IgD-negative memory B cell (primary cell): ENCODE measurements at regions not wholly inside any gene's neighbourhood (a gene's known extent, or its start where the extent isn't known, plus 50 kb on each side); places are given as distances from the start of the nearest gene placed in this dataset.

Source experiments
- H3K27ac Mint-ChIP-seq, 3 donors: one replicate each; pipeline ENCODE4 v1.8.0; 2020 to 2022; ENCODE audit warnings: mild to moderate bottlenecking in 3 of 3, mixed read lengths in 3 of 3, moderate library complexity in 1 of 3
- H3K27me3 Mint-ChIP-seq: one replicate; pipeline ENCODE4 v1.8.0; 2021; ENCODE audit warnings: mixed read lengths
- H3K36me3 Mint-ChIP-seq: one replicate; pipeline ENCODE4 v1.8.0; 2020; ENCODE audit warnings: mild to moderate bottlenecking, mixed read lengths
- H3K4me1 Mint-ChIP-seq, 3 donors: one replicate each; pipeline ENCODE4 v1.8.0; 2020 to 2022; ENCODE audit warnings: mixed read lengths in 3 of 3, mild to moderate bottlenecking in 1 of 3
- H3K4me3 Mint-ChIP-seq, 4 donors: one replicate each; pipeline ENCODE4 v1.8.0; 2020 to 2022; ENCODE audit warnings: mild to moderate bottlenecking in 4 of 4, mixed read lengths in 4 of 4, moderate library complexity in 3 of 4
- H3K9me3 Mint-ChIP-seq, 3 donors: one replicate each; pipeline ENCODE4 v1.8.0; 2020 to 2021; ENCODE audit warnings: mixed read lengths in 3 of 3, mild to moderate bottlenecking in 1 of 3

- H3K36me3 Mint-ChIP-seq: no peaks in the 10 kb centered on the region
- peak overlapping the region; percentile 1 to 80 (median 50) for H3K4me3 Mint-ChIP-seq
- no peaks in the 10 kb centered on the region for H3K9me3 Mint-ChIP-seq
- peaks cover 32 to 57% (median 55%) of the 10 kb centered on the region in 3 donors for H3K4me1 Mint-ChIP-seq
- H3K27ac Mint-ChIP-seq: peak overlapping the region; percentile 92 to 98 (median 97)
- H3K27me3 Mint-ChIP-seq: no peaks in the 10 kb centered on the region
Measured at GRCh38 chr2:43136876-43137275, 89.5 kb downstream of the ZFP36L2 start.

DNA sequence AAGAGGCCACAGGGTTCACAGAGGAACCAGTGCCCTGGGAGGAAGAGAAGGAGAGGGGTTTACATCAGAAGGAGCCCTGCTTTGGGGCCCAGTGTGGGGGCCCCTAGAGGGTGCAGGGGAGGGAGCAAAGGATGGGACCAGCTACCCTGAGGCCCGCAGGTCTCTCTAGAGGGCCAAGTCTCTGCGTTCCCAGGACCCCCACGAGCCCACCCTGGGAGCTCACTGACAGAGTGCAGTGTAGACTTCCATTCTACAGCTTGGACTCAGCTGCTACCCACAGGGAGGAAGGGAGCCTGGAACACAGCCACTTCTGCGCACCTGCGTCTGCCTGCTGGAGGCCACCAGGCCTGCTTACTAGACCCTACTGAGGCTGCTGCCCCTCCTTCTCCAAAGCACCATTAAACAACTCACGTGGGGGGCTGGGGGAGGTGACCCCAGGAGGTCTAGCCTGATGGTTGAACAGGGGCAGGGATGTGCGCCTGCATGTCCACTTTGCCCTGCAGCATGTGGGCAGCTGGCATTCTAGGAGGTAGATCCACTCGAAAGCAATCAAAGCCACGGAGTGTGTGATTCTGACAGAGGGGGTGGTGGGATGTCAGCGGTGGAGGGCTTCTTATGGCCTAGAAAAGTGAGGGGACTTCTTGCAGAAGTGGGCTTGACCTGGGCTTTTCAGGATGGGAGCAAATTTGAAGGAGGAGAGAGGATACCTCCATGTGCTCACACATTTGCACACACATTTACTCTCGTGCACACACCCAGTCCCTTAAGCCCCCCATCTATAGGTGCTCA, 90.2 kb downstream of the ZFP36L2 start:
- peak overlapping the region; percentile 21 to 80 (median 72) for H3K4me3 Mint-ChIP-seq
- no peaks in the 10 kb centered on the region for H3K36me3 Mint-ChIP-seq
- no peaks in the 10 kb centered on the region for H3K9me3 Mint-ChIP-seq
- H3K27ac Mint-ChIP-seq: peak overlapping the region; percentile 92 to 98 (median 97)
- no peaks in the 10 kb centered on the region for H3K27me3 Mint-ChIP-seq
- peaks cover 38 to 61% (median 59%) of the 10 kb centered on the region in 3 donors for H3K4me1 Mint-ChIP-seq

DNA sequence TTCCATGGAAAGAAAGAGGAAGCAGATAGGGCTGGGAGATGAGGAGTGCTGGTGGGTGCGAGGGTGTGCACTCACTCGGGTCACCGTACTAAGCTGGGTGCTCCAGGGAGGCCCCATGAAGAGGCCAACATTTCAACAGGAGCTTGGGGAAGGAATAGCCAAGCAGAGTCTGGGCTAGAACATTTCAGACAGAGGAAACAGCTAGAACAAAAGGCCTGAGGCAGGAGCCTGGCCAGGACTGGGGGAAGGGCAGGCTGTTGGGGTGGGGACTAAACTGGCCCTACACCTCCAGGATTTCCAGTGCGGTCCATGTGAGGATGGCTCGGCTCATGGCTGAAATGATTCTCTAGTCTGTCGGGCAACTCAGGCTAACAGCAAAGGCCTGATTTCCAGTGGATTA, 90.8 kb downstream of the ZFP36L2 start:
- Mint-ChIP-seq H3K4me3 (peak overlapping the region in 3 of 4 donors; percentile 56 to 71 (median 65)), H3K4me1 (peaks cover 38 to 68% (median 63%) of the 10 kb centered on the region in 3 donors), H3K9me3 (no peaks in the 10 kb centered on the region), H3K36me3 (no peaks in the 10 kb centered on the region), H3K27me3 (no peaks in the 10 kb centered on the region), H3K27ac (peak overlapping the region; percentile 92 to 98 (median 97))

- peak overlapping the region; percentile 97 to 98 (median 98) for H3K27ac Mint-ChIP-seq
- H3K27me3 Mint-ChIP-seq: no peaks in the 10 kb centered on the region
- peak overlapping the region in 2 of 4 donors; percentile 76 to 91 for H3K4me3 Mint-ChIP-seq
- H3K4me1 Mint-ChIP-seq: peaks cover 41 to 73% (median 70%) of the 10 kb centered on the region in 3 donors
- H3K9me3 Mint-ChIP-seq: no peaks in the 10 kb centered on the region
- no peaks in the 10 kb centered on the region for H3K36me3 Mint-ChIP-seq
Measured at GRCh38 chr2:43134571-43134889, 91.9 kb downstream of the ZFP36L2 start.

DNA sequence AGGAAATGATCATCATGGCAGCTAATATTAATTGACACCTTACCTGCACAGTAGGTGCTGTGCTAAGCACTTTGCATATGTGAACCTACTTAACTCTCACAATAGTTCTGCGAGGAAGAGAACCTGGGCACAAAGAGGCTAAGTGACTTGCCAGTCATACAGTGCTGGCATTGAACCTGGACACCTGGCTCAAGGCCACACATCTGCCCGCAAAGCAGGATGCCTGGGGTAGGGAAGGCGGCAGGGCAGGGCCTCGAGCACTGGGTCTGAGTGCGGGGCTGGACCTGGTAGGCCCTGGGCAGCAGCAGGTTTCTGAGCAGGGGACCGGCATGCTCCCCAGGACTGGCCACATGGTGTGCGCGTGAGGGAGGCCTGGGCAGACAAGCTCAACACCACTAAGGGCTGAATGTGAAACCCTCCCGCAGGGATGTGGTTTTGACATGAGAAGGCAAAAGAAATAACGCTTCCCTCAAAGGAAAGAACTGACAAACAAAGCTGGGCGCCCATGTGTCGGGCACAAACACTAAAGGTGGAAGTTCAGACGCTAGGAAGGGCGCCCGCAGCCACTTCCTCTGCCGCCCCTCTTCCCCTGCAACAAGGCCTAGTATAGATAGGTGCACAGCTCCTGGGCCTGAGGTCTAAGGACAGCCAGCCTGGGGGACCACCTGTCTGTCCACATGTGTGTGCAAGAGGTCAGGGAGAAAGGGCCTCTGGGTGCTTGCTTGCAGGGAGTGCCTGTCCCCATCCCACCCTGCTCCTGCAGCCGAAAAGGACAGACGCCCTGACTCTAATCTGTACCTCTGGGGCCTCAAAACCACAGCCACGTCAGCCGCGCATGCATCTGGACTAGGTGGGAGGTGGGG, 92.5 kb downstream of the ZFP36L2 start:
- Mint-ChIP-seq H3K27me3 (no peaks in the 10 kb centered on the region), H3K4me1 (peaks cover 42 to 75% (median 72%) of the 10 kb centered on the region in 3 donors), H3K36me3 (no peaks in the 10 kb centered on the region)

DNA sequence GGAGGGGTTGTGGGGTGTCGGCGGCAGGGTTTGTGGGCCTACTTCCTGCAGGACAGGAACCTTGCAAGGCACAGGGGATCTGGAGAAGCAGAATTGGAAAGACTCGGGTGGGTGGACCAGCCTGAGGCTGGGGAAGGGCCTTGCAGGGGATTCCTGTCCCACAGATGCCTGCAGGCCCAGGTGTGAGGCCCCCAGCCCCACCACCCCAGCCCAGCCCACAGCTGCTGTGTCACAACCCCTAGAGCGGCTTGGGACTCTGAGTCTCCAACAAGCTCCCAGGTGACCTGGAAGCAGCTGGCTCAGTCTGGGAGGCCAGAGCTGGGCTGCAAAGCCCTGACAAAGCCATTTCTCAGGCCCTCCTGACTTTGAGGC, 93.1 kb downstream of the ZFP36L2 start:
- Mint-ChIP-seq H3K36me3 (no peaks in the 10 kb centered on the region), H3K27me3 (peaks cover 1% of the 10 kb centered on the region), H3K9me3 (no peaks in the 10 kb centered on the region), H3K27ac (peak overlapping the region; percentile 97 to 98 (median 98)), H3K4me3 (peak overlapping the region in 3 of 4 donors; percentile 75 to 91 (median 76)), H3K4me1 (peaks cover 47 to 80% (median 75%) of the 10 kb centered on the region in 3 donors)

More for the DNA sequence above, 92.5 kb downstream of the ZFP36L2 start:
- H3K9me3 Mint-ChIP-seq: no peaks in the 10 kb centered on the region
- peak overlapping the region; percentile 39 to 91 (median 82) for H3K4me3 Mint-ChIP-seq
- peak overlapping the region; percentile 97 to 98 (median 98) for H3K27ac Mint-ChIP-seq

- Mint-ChIP-seq H3K27me3 (peaks cover 1% of the 10 kb centered on the region), H3K27ac (peak overlapping the region; percentile 97 to 98 (median 98)), H3K9me3 (no peaks in the 10 kb centered on the region), H3K36me3 (no peaks in the 10 kb centered on the region), H3K4me1 (peaks cover 51 to 85% (median 80%) of the 10 kb centered on the region in 3 donors), H3K4me3 (peak overlapping the region in 3 of 4 donors; percentile 70 to 76 (median 75))
Measured at GRCh38 chr2:43132683-43133301, 93.6 kb downstream of the ZFP36L2 start.

DNA sequence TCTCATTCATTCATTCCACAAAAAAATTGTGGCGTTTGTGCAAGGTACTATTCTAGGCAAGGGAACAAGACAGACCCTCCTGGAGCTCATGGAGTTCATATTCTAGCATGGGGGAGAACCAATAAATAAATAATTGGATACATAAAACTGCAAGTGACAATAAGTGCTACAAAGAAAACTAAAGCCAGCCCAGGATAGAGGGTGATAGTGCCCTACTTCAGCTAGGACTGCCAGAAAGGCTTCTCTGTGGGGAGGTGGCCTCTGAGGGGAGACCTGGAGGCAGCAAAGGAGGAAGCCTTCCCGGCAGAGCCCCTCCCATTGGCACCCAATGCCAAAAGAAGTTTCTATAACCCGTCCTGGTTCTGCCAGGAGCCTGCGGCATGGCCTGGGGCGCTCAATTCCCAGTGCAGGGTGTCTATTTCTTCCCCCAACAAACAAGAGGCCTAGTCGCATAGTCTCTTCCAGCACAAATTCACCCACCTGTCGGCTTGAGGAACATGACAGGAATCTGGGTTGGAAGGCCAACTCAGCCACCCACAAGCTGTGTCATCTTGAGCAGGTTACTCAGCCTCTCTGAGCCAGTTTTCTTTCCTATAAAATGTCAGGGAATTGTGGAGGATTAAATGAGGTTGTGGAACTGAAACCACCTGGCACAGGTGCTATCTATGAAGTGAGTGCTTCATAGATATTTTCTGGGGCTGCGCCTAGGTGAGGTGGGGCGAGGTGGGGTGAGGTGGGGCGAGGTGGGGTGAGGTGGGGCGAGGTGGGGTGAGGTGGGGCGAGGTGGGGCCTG, 94.3 kb downstream of the ZFP36L2 start:
- H3K27me3 Mint-ChIP-seq: peaks cover 1% of the 10 kb centered on the region
- no peaks in the 10 kb centered on the region for H3K9me3 Mint-ChIP-seq
- peak overlapping the region; percentile 53 to 76 (median 65) for H3K4me3 Mint-ChIP-seq
- H3K27ac Mint-ChIP-seq: peak overlapping the region; percentile 94 to 98 (median 97)
- H3K4me1 Mint-ChIP-seq: peaks cover 49 to 85% (median 79%) of the 10 kb centered on the region in 3 donors
- H3K36me3 Mint-ChIP-seq: no peaks in the 10 kb centered on the region

DNA sequence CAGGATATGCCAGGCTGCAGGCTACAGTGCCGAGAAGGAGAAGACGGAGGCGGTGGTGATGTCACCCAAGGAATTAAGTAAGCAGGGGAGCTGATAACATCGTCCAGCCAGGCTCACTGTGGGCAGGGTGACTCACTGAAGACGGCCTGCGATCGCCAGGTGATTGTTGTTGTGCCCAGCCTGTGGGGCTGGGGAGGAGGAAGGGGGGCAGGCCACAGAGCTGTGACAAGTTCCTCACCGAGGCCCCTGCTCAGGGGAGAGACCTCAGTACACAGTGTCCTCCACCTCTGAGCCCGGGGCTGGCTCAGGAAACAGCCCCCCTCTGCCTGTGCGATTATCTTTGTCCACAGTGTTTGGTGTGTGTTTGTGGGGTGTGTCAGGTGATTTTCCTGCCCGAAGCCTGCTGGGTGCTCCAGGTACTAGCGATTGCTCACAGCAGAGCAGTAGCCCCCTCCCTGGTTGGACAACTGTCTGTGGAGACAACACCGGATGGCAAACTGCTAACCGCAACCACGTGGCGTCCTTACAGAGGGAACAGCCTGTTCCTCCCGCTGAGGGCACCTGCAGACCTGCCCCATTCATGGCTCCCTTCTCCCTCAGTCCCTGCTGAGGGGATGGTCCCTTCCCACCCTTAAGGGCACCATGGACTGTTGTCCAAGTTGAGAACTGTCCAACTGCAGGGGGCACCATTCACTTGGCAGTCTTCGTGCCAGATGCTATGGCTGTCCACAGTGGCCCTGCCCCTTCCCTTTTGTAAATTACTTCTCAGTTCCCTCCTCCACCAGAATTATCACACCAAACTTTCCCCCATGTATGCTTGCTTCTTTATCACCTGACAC, 95.1 kb downstream of the ZFP36L2 start:
- Mint-ChIP-seq H3K27me3 (peaks cover 1% of the 10 kb centered on the region), H3K27ac (peak overlapping the region; percentile 94 to 98 (median 97)), H3K4me3 (peak overlapping the region; percentile 53 to 91 (median 73)), H3K4me1 (peaks cover 48 to 78% (median 71%) of the 10 kb centered on the region in 3 donors), H3K9me3 (no peaks in the 10 kb centered on the region), H3K36me3 (no peaks in the 10 kb centered on the region)

- Mint-ChIP-seq H3K9me3 (no peaks in the 10 kb centered on the region), H3K4me1 (peaks cover 44 to 78% (median 70%) of the 10 kb centered on the region in 3 donors), H3K27ac (peak overlapping the region; percentile 94 to 98 (median 97)), H3K36me3 (no peaks in the 10 kb centered on the region), H3K27me3 (peaks cover 1% of the 10 kb centered on the region), H3K4me3 (peak overlapping the region in 3 of 4 donors; percentile 76 to 91 (median 79))
Measured at GRCh38 chr2:43130548-43130875, 95.9 kb downstream of the ZFP36L2 start.

DNA sequence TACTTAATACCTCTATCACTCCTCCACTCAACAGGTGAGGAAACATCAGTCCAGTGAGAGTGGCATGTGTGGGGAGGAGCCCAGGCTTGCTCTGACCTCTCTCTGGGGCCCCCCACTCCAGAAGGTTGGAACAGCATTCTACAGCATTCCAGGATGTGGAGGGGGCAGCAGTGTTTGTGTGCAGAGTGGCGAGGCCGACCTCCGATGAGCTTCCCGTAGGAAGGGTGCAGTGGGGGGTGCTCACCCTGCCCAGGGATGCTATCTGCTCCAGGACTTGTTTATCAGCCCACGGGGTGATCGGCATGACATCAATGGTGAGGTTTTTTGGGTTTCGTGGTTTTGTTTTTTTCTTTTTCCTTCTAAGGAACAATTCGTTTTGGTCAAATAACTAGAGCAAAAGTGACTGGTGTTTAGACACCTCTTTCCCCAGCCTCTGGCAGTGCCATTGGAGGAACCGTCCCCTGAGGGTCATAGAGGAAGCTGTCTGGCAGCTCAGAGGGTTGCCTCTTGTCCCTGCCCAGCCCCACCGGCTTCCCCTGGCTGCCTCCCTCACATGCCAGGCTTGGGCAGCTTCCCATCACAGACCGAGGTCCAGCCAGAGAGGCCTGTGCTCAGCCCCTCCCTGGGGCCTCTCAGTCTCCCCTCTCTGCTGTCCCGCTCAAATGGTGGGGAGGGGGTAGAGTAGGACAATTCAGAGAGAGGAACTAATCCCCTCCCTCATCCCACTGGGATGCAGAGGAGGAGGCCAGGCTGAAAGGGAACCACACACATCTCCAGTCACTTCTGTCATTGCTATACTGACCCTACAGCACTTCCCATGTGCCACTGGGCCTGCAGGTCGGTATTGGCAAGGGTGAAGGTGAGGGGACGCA, 96.5 kb downstream of the ZFP36L2 start:
- peak overlapping the region in 3 of 4 donors; percentile 76 to 91 (median 79) for H3K4me3 Mint-ChIP-seq
- no peaks in the 10 kb centered on the region for H3K9me3 Mint-ChIP-seq
- peak overlapping the region; percentile 94 to 98 (median 97) for H3K27ac Mint-ChIP-seq
- H3K36me3 Mint-ChIP-seq: no peaks in the 10 kb centered on the region
- H3K4me1 Mint-ChIP-seq: peaks cover 42 to 78% (median 68%) of the 10 kb centered on the region in 3 donors
- peaks cover 1% of the 10 kb centered on the region for H3K27me3 Mint-ChIP-seq

GRCh38 chr2:43128559-43128955, 97.8 kb downstream of the ZFP36L2 start:
- peaks cover 1% of the 10 kb centered on the region for H3K27me3 Mint-ChIP-seq

More at GRCh38 chr2:43128559-43128955, 97.8 kb downstream of the ZFP36L2 start:
- Mint-ChIP-seq H3K4me3 (peak overlapping the region in 2 of 4 donors; percentile 76 to 77), H3K9me3 (no peaks in the 10 kb centered on the region), H3K27ac (peak overlapping the region; percentile 79 to 97 (median 94)), H3K36me3 (no peaks in the 10 kb centered on the region), H3K4me1 (peaks cover 44 to 77% (median 62%) of the 10 kb centered on the region in 3 donors)
